Coronary artery (tissue), 2 donors: ENCODE measurements at regions not wholly inside any gene's neighbourhood (a gene's known extent, or its start where the extent isn't known, plus 50 kb on each side); places are given as distances from the start of the nearest gene placed in this dataset.

ENCODE experiments used
- DNase-seq: peaks from one replicate; pipeline ENCODE4 v3.0.0-alpha.2; 2017; ENCODE audit warnings: low spot score
- H3K27ac ChIP-seq, 2 donors: fragments of 200-600 bp; sonication (generic); one replicate each; pipeline ENCODE4 v1.5.1; 2016 to 2019
- H3K4me3 ChIP-seq: fragments of 200-600 bp; sonication (generic); 2 replicates; pipeline ENCODE4 v1.5.1; 2016; ENCODE audit warnings: mild to moderate bottlenecking, moderate library complexity
- CTCF ChIP-seq: fragments of 200-600 bp; sonication (generic); IDR thresholded peaks from one replicate; pipeline ENCODE4 v1.5.1; 2019; ENCODE audit warnings: antibody characterized with exemption

- Histone ChIP-seq H3K4me3 (no peak overlapping the region), H3K27ac (no peak overlapping the region)
- no peak for TF ChIP-seq CTCF
- no peak for DNase-seq
Observed at GRCh38 chr2:6224267-6224666, 532.1 kb downstream of the SOX11 start.

- DNase-seq: no peak
- no peak for TF ChIP-seq CTCF
- no peak overlapping the region for H3K27ac ChIP-seq
- no peak overlapping the region for H3K4me3 ChIP-seq
Observed at GRCh38 chr2:6228251-6228650, 536.1 kb downstream of the SOX11 start.

GRCh38 chr2:6231166-6231565, 539.0 kb downstream of the SOX11 start:
- TF ChIP-seq CTCF: no peak
- no peak for DNase-seq
- Histone ChIP-seq H3K27ac (no peak overlapping the region), H3K4me3 (no peak overlapping the region)

GRCh38 chr2:6233993-6234392, 541.8 kb downstream of the SOX11 start:
- TF ChIP-seq CTCF: no peak
- H3K27ac ChIP-seq: no peak overlapping the region
- DNase-seq: no peak

GRCh38 chr2:6234702-6235101, 542.5 kb downstream of the SOX11 start:
- DNase-seq: no peak
- Histone ChIP-seq H3K4me3 (no peak overlapping the region), H3K27ac (no peak overlapping the region)
- no peak for TF ChIP-seq CTCF

More at GRCh38 chr2:6233993-6234392, 541.8 kb downstream of the SOX11 start:
- H3K4me3 ChIP-seq: no peak overlapping the region

- no peak overlapping the region for H3K27ac ChIP-seq
- no peak overlapping the region for H3K4me3 ChIP-seq
- no peak for DNase-seq
- no peak for TF ChIP-seq CTCF
Observed at GRCh38 chr2:6236317-6236716, 544.1 kb downstream of the SOX11 start.

- Histone ChIP-seq H3K4me3 (no peak overlapping the region), H3K27ac (no peak overlapping the region)
- TF ChIP-seq CTCF: no peak
- no peak for DNase-seq
Observed at GRCh38 chr2:6237039-6237660, 545.0 kb downstream of the SOX11 start.
